ENCODE measurements at regions not wholly inside any gene's neighbourhood (a gene's known extent, or its start where the extent isn't known, plus 50 kb on each side); places are given as distances from the start of the nearest gene placed in this dataset.
"Not testable (repeated sequence)": the region's sequence is repeated elsewhere in the genome, so short reads cannot be mapped to it uniquely, and the experiment has no call there.

- H3K4me1 ChIP-seq; H3K27me3 ChIP-seq; H3K4me3 ChIP-seq; H3K36me3 ChIP-seq; ATAC-seq (ENCODE audit: low FRiP score in 2 of 2); H3K9me3 ChIP-seq: not testable (repeated sequence)
- peak in 1 of 2 donors; percentile 73 for DNase-seq
- peak overlapping the region in 1 of 4 donors; percentile 45 for H3K27ac ChIP-seq
- WGBS, 2 donors = 78 to 83% methylated on average over 8 of the region's 8 CpGs
These were observed 207.2 kb upstream of the ELL2 start for GRCh38 chr5:96168833-96169232.

GRCh38 chr5:96159043-96159442, 197.4 kb upstream of the ELL2 start:
- no peak overlapping the region for H3K27ac ChIP-seq
- H3K9me3 ChIP-seq = no peaks in the 10 kb centered on the region
- ATAC-seq (ENCODE audit: low FRiP score in 2 of 2) (no peak), DNase-seq (no peak)
- H3K4me3 ChIP-seq = no peak overlapping the region
- no peak for TF ChIP-seq POLR2AphosphoS5 (IDR thresholded peaks at IDR 0.05)
- no peak for TF ChIP-seq CTCF (IDR thresholded peaks at IDR 0.05)
- TF ChIP-seq EP300 (IDR thresholded peaks at IDR 0.05) = no peak
- no peak for TF ChIP-seq POLR2A (IDR thresholded peaks at IDR 0.05)
- H3K4me1 ChIP-seq = no peaks in the 10 kb centered on the region
- no peaks in the 10 kb centered on the region for H3K36me3 ChIP-seq
- H3K27me3 ChIP-seq = no peaks in the 10 kb centered on the region
- WGBS, 2 donors = 75 to 90% methylated on average over 2 of the region's 2 CpGs

GRCh38 chr5:96157841-96158291, 196.2 kb upstream of the ELL2 start:
- Histone ChIP-seq H3K4me3 (no peak overlapping the region), H3K36me3 (no peaks in the 10 kb centered on the region), H3K27me3 (no peaks in the 10 kb centered on the region), H3K27ac (no peak overlapping the region), H3K9me3 (no peaks in the 10 kb centered on the region), H3K4me1 (no peaks in the 10 kb centered on the region)
- TF ChIP-seq POLR2A (IDR thresholded peaks at IDR 0.05) = no peak
- no peak for TF ChIP-seq EP300 (IDR thresholded peaks at IDR 0.05)
- TF ChIP-seq POLR2AphosphoS5 (IDR thresholded peaks at IDR 0.05) = no peak
- WGBS, 2 donors = 56 to 59% methylated on average over 3 of the region's 3 CpGs
- DNase-seq (no peak), ATAC-seq (ENCODE audit: low FRiP score in 2 of 2) (no peak)

- Histone ChIP-seq H3K9me3 (no peaks in the 10 kb centered on the region), H3K4me1 (no peaks in the 10 kb centered on the region), H3K27me3 (no peaks in the 10 kb centered on the region), H3K4me3 (no peak overlapping the region), H3K27ac (no peak overlapping the region), H3K36me3 (no peaks in the 10 kb centered on the region)
- ATAC-seq (ENCODE audit: low FRiP score in 2 of 2) = no peak
- TF ChIP-seq POLR2AphosphoS5 (IDR thresholded peaks at IDR 0.05) (no peak), EP300 (IDR thresholded peaks at IDR 0.05) (no peak), POLR2A (IDR thresholded peaks at IDR 0.05) (no peak), CTCF (IDR thresholded peaks at IDR 0.05) (no peak)
- 55 to 62% methylated on average over 4 of the region's 4 CpGs for WGBS, 2 donors
- DNase-seq = no peak
These were observed 195.6 kb upstream of the ELL2 start for GRCh38 chr5:96157077-96157780.

GRCh38 chr5:96155147-96155546, 193.5 kb upstream of the ELL2 start:
- TF ChIP-seq POLR2AphosphoS5 (IDR thresholded peaks at IDR 0.05) = no peak
- no peak for TF ChIP-seq CTCF (IDR thresholded peaks at IDR 0.05)
- TF ChIP-seq EP300 (IDR thresholded peaks at IDR 0.05) = no peak
- no peak for TF ChIP-seq POLR2A (IDR thresholded peaks at IDR 0.05)
- H3K9me3 ChIP-seq = no peaks in the 10 kb centered on the region
- no peaks in the 10 kb centered on the region for H3K4me1 ChIP-seq
- DNase-seq (no peak), ATAC-seq (ENCODE audit: low FRiP score in 2 of 2) (no peak)
- WGBS, 2 donors = 85% methylated on average over 2 of the region's 2 CpGs
- no peaks in the 10 kb centered on the region for H3K36me3 ChIP-seq
- H3K4me3 ChIP-seq = no peak overlapping the region
- H3K27ac ChIP-seq = no peak overlapping the region
- no peaks in the 10 kb centered on the region for H3K27me3 ChIP-seq

GRCh38 chr5:96151891-96152290, 190.2 kb upstream of the ELL2 start:
- H3K4me3 ChIP-seq = no peak overlapping the region
- peak in 1 of 2 donors; percentile 26 for DNase-seq
- TF ChIP-seq POLR2AphosphoS5 (IDR thresholded peaks at IDR 0.05) = no peak
- peak in 1 of 4 donors; percentile 41 for TF ChIP-seq POLR2A (IDR thresholded peaks at IDR 0.05)
- ATAC-seq (ENCODE audit: low FRiP score in 2 of 2) = peak in 1 of 2 donors; percentile 57
- H3K36me3 ChIP-seq = no peaks in the 10 kb centered on the region
- no peaks in the 10 kb centered on the region for H3K4me1 ChIP-seq
- peak overlapping the region in 1 of 4 donors; percentile 61 for H3K27ac ChIP-seq
- H3K9me3 ChIP-seq = no peaks in the 10 kb centered on the region
- no peaks in the 10 kb centered on the region for H3K27me3 ChIP-seq
- WGBS, 2 donors = 22 to 43% methylated on average over 2 of the region's 2 CpGs
